Endothelial cell of umbilical vein (primary cell): ENCODE measurements at regions not wholly inside any gene's neighbourhood (a gene's known extent, or its start where the extent isn't known, plus 50 kb on each side); places are given as distances from the start of the nearest gene placed in this dataset.

Experiments
- BruUV-seq: library from RNA; stranded (reverse); fragments of 400-500 nt; replicated peaks from 2 replicates; lab custom pipeline; 2021; lab: Mats Ljungman, UMichigan
- CTCF ChIA-PET: fragments of 300-600, 350-600 bp; sonication (Branson Sonifier 250); formaldehyde crosslinking; loops from one replicate; lab custom pipeline; 2021; ENCODE audit warnings: antibody characterized with exemption, inconsistent platforms; lab: Charles Lee
- POLR2A ChIA-PET: fragments of 300-600, 350-600 bp; sonication (Branson Sonifier 250); formaldehyde crosslinking; loops from one replicate; lab custom pipeline; 2021; ENCODE audit warnings: antibody characterized with exemption, inconsistent platforms; lab: Charles Lee
- DNase-seq: peaks from one replicate; pipeline ENCODE4 v3.0.0-alpha.2; 2011; ENCODE audit warnings: low read depth, low spot score
- FAIRE-seq: peaks from 2 replicates; lab custom pipeline; 2011; peaks lifted over from hg19 to GRCh38; lab: Jason Lieb, UNC
- H2AFZ ChIP-seq: 2 replicates; pipeline ENCODE4 v1.6.0; 2012; ENCODE audit warnings: low read depth, low read length, control low read depth, inconsistent platforms
- H3K27ac ChIP-seq: 2 replicates; pipeline ENCODE4 v1.5.1; 2011; ENCODE audit warnings: low read depth, mild to moderate bottlenecking, control low read depth, low read length, moderate library complexity; ENCODE audit not compliant: insufficient read depth
- H3K27me3 ChIP-seq, 2 experiments: 2 replicates each; pipeline versions ENCODE4 v1.6.0 to v1.6.1; 2011; ENCODE audit warnings: low read length in 2 of 2, mixed read lengths in 1 of 2; ENCODE audit not compliant: control insufficient read depth in 2 of 2, insufficient read depth in 2 of 2
- H3K36me3 ChIP-seq, 2 experiments: 2 replicates in 1 of 2; 3 replicates in 1 of 2; pipeline ENCODE4 v1.5.1; 2011; ENCODE audit warnings: low read length in 2 of 2, mild to moderate bottlenecking in 1 of 2, moderate library complexity in 1 of 2; ENCODE audit not compliant: control insufficient read depth in 2 of 2, insufficient read depth in 2 of 2; ENCODE audit errors: extremely low read depth in 1 of 2
- H3K4me1 ChIP-seq: 3 replicates; pipeline ENCODE4 v1.5.1; 2011; ENCODE audit warnings: mild to moderate bottlenecking, low read length; ENCODE audit not compliant: control insufficient read depth, insufficient read depth; ENCODE audit errors: extremely low read depth
- H3K4me2 ChIP-seq: 2 replicates; pipeline ENCODE4 v1.6.1; 2011; ENCODE audit warnings: low read length, control low read depth, mixed read lengths; ENCODE audit not compliant: insufficient read depth
- H3K4me3 ChIP-seq, 3 experiments: fragments of 200-600 bp in 1 of 3; sonication (generic), shearing (Covaris generic) in 1 of 3; replicated peaks in 1 of 3; 2 replicates each; pipeline ENCODE4 v1.5.1; 2011 to 2016; ENCODE audit warnings: control low read depth in 3 of 3, low read length in 3 of 3, mild to moderate bottlenecking in 2 of 3, inconsistent platforms in 1 of 3, low read depth in 1 of 3, moderate library complexity in 1 of 3; ENCODE audit not compliant: insufficient read depth in 1 of 3
- H3K79me2 ChIP-seq: 2 replicates; pipeline ENCODE4 v1.6.0; 2012; ENCODE audit warnings: low read length, inconsistent platforms; ENCODE audit not compliant: control insufficient read depth, insufficient read depth
- H3K9ac ChIP-seq: replicated peaks from 2 replicates; pipeline ENCODE3; 2011; ENCODE audit warnings: low read length, control low read depth; ENCODE audit not compliant: insufficient read depth; ENCODE audit errors: extremely low read depth
- H3K9me1 ChIP-seq: replicated peaks from 3 replicates; pipeline ENCODE4 v1.6.0; 2011; ENCODE audit warnings: mild to moderate bottlenecking, low read length; ENCODE audit not compliant: control insufficient read depth, insufficient read depth; ENCODE audit errors: extremely low read depth
- H3K9me3 ChIP-seq: replicated peaks from 2 replicates; pipeline ENCODE4 v1.5.1; 2012; ENCODE audit warnings: low read length, inconsistent platforms; ENCODE audit not compliant: control insufficient read depth, insufficient read depth
- H4K20me1 ChIP-seq: replicated peaks from 2 replicates; pipeline ENCODE3; 2011; ENCODE audit warnings: mild to moderate bottlenecking, low read length; ENCODE audit not compliant: control insufficient read depth, insufficient read depth; ENCODE audit errors: extremely low read depth
- EZH2 ChIP-seq: IDR thresholded peaks from 2 replicates; pipeline ENCODE4 v1.6.1; 2012; ENCODE audit warnings: borderline replicate concordance, low read depth, mild to moderate bottlenecking, moderate library complexity, low read length, inconsistent platforms; ENCODE audit not compliant: severe bottlenecking
- FOS ChIP-seq: IDR thresholded peaks from 2 replicates; pipeline ENCODE4 v1.6.1; 2011; ENCODE audit warnings: mild to moderate bottlenecking, low read length, moderate library complexity, borderline replicate concordance; ENCODE audit not compliant: insufficient read depth
- GATA2 ChIP-seq: IDR thresholded peaks from 2 replicates; pipeline ENCODE4 v1.7.0; 2011; ENCODE audit warnings: low read depth, mild to moderate bottlenecking, moderate library complexity, mixed read lengths, low read length; ENCODE audit not compliant: insufficient read length, insufficient read depth
- JUN ChIP-seq: IDR thresholded peaks from 2 replicates; pipeline ENCODE4 v1.6.1; 2011; ENCODE audit warnings: borderline replicate concordance, low read depth; ENCODE audit not compliant: insufficient read length, insufficient read depth
- MYC ChIP-seq: IDR thresholded peaks from one replicate; pipeline ENCODE4 v1.6.1; 2011; ENCODE audit warnings: mild to moderate bottlenecking, low read depth, low read length
- POLR2A ChIP-seq: IDR thresholded peaks from 2 replicates; pipeline ENCODE4 v1.6.1; 2012; ENCODE audit warnings: low read depth, mild to moderate bottlenecking, control low read depth, low read length
- POLR2AphosphoS5 ChIP-seq: IDR thresholded peaks from 2 replicates; pipeline ENCODE4 v1.6.1; 2012; ENCODE audit warnings: low read depth, mild to moderate bottlenecking, control low read depth, low read length, moderate library complexity; ENCODE audit not compliant: insufficient read depth
- dilution Hi-C: fragments of 300-500 bp; cut with MboI; formaldehyde crosslinking; loops from one replicate; pipeline ENCODE4 v1.15.0; 2019; ENCODE audit warnings: low sequenced_read_pairs; ENCODE audit not compliant: extremely low pct_ligation_motif_present
- intact Hi-C: fragments of 100-400 bp; cut with micrococcal nuclease; formaldehyde crosslinking; loops from one replicate; pipeline ENCODE4 v1.10.0; 2022
- TF ChIP-seq, protein P1 (sequence below), 2 donors: IDR thresholded peaks; 1 replicate in 1 of 2; 2 replicates in 1 of 2; pipeline ENCODE4 v1.5.1; 2011; ENCODE audit warnings: low read length in 2 of 2, mild to moderate bottlenecking in 2 of 2, moderate library complexity in 2 of 2, control low read depth in 1 of 2, inconsistent platforms in 1 of 2, low read depth in 1 of 2; ENCODE audit not compliant: insufficient read depth in 1 of 2; ENCODE audit errors: extremely low read depth in 1 of 2
- TF ChIP-seq, protein P2 (sequence below): IDR thresholded peaks from 2 replicates; pipeline ENCODE4 v1.6.1; 2011; ENCODE audit not compliant: insufficient read depth, insufficient read length

DNA sequence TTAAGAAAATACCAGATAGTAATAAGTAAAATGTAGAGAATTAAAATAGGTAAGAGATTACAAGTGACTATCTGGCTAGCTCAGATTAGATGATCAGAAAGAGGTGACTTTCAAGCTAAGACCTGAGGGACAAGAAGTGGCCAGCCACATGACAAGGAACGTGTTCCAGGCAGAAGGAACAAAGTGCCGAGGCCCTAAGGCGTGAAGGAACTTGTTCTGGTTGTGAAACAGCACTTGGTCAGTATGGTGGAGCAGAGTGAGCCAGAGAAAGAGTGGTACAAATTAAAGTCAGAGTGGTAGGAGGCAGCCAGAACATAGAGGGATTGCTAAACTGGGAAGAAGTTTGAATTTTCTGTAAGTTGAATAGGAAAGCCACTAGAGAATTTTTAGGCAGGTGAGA is 73.6 kb downstream of the ADRB2 start:
- H2AFZ ChIP-seq, result no peak overlapping the region
- no peaks in the 10 kb centered on the region for H3K4me1 ChIP-seq
- no peaks in the 10 kb centered on the region for H3K9me3 ChIP-seq
- no TSS peak for BruUV-seq
- ChIA-PET CTCF (interaction anchor here (0.5 to 1.5 kb wide), 3 partner anchors 43 to 169 kb away, joined by 3 to 5 read pairs (median 4); no protein-coding TSS in a partner anchor), POLR2A (no interaction called here)
- H3K27ac ChIP-seq, result no peak overlapping the region
- H3K36me3 ChIP-seq, result no peaks in the 10 kb centered on the region
- no peaks in the 10 kb centered on the region for H3K9me1 ChIP-seq
- H3K79me2 ChIP-seq, result no peaks in the 10 kb centered on the region
- H3K4me2 ChIP-seq, result no peak overlapping the region
- intact Hi-C loops, result no loop called here
- no peak overlapping the region for H3K4me3 ChIP-seq
- no peak overlapping the region for H3K9ac ChIP-seq
- DNase-seq (no peak), FAIRE-seq (no peak)
- H4K20me1 ChIP-seq, result no peaks in the 10 kb centered on the region
- no peak for TF ChIP-seq EZH2
- TF ChIP-seq, protein P1, sequence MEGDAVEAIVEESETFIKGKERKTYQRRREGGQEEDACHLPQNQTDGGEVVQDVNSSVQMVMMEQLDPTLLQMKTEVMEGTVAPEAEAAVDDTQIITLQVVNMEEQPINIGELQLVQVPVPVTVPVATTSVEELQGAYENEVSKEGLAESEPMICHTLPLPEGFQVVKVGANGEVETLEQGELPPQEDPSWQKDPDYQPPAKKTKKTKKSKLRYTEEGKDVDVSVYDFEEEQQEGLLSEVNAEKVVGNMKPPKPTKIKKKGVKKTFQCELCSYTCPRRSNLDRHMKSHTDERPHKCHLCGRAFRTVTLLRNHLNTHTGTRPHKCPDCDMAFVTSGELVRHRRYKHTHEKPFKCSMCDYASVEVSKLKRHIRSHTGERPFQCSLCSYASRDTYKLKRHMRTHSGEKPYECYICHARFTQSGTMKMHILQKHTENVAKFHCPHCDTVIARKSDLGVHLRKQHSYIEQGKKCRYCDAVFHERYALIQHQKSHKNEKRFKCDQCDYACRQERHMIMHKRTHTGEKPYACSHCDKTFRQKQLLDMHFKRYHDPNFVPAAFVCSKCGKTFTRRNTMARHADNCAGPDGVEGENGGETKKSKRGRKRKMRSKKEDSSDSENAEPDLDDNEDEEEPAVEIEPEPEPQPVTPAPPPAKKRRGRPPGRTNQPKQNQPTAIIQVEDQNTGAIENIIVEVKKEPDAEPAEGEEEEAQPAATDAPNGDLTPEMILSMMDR (IDR thresholded peaks at IDR 0.05; ENCODE audit: extremely low read depth in 1 of 2, insufficient read depth in 1 of 2, low read depth in 1 of 2, low read length in 2 of 2), result no peak
- TF ChIP-seq FOS, result no peak
- no peak for TF ChIP-seq MYC
- TF ChIP-seq GATA2, result no peak
- no peak for TF ChIP-seq POLR2A
- TF ChIP-seq JUN, result no peak
- no peak for TF ChIP-seq POLR2AphosphoS5
- TF ChIP-seq, protein P2, sequence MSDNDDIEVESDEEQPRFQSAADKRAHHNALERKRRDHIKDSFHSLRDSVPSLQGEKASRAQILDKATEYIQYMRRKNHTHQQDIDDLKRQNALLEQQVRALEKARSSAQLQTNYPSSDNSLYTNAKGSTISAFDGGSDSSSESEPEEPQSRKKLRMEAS, result no peak
- peaks cover 0 to 3% of the 10 kb centered on the region in 2 experiments for H3K27me3 ChIP-seq
- dilution Hi-C loops, result no loop called here
